ENCODE measurements at regions not wholly inside any gene's neighbourhood (a gene's known extent, or its start where the extent isn't known, plus 50 kb on each side); places are given as distances from the start of the nearest gene placed in this dataset.

GRCh38 chr4:96585304-96585703 is 745.4 kb downstream of the PDHA2 start:
- H3K9me1 ChIP-seq (ENCODE audit: insufficient read depth, low read length): no peaks in the 10 kb centered on the region
- H2AFZ ChIP-seq (replicated peaks; ENCODE audit: low read length, poor library complexity): no peak overlapping the region
- H4K8ac ChIP-seq (ENCODE audit: low read depth in 2 of 2, low read length in 2 of 2): no peak overlapping the region
- WGBS, 2 experiments (ENCODE audit: extremely low coverage in 2 of 2, insufficient read length in 1 of 2): no CpG with 5 or more reads among the region's 2 CpGs
- no peak overlapping the region for H4K5ac ChIP-seq (ENCODE audit: low read depth, low read length)
- H3K56ac ChIP-seq (ENCODE audit: extremely low read depth, insufficient read depth, low read length): no peak overlapping the region
- no peak overlapping the region for H3K4me2 ChIP-seq (ENCODE audit: low read depth, low read length)
- dilution Hi-C loops (cut with HindIII; ENCODE audit: low sequenced_read_pairs, unreplicated experiment): no loop called here
- ChIA-PET POLR2A (ENCODE audit: unreplicated experiment) (no interaction called here), CTCF (no interaction called here)
- H3K9me3 ChIP-seq (ENCODE audit: control insufficient read depth, insufficient read depth, low read length): peaks cover 5% of the 10 kb centered on the region
- no peak overlapping the region for H2AK9ac ChIP-seq (replicated peaks; ENCODE audit: low read depth, low read length, poor library complexity)
- H2BK120ac ChIP-seq (ENCODE audit: low read depth, low read length): no peak overlapping the region
- no peaks in the 10 kb centered on the region for H3K36me3 ChIP-seq (ENCODE audit: control insufficient read depth, insufficient read depth, low read length)
- no peak overlapping the region for H3K23ac ChIP-seq (ENCODE audit: low read depth, low read length)
- H3K79me1 ChIP-seq (ENCODE audit: low read depth in 1 of 2, low read length in 2 of 2): no peaks in the 10 kb centered on the region
- no peaks in the 10 kb centered on the region for H4K20me1 ChIP-seq (ENCODE audit: insufficient read depth, low read length)
- no peak overlapping the region for H3K4ac ChIP-seq (ENCODE audit: low read depth, low read length)
- H3K4me3 ChIP-seq (ENCODE audit: insufficient read depth, low read depth, low read length): no peak overlapping the region
- DNase-seq: no peak
- ATAC-seq (ENCODE audit: low read depth): no peak
- no peak overlapping the region for H2BK15ac ChIP-seq (ENCODE audit: low read depth, low read length)
- no TSS peak for BruUV-seq (replicated peaks)
- no peaks in the 10 kb centered on the region for H3K4me1 ChIP-seq (ENCODE audit: control insufficient read depth, insufficient read depth, low read length)
- H2BK5ac ChIP-seq (ENCODE audit: low read depth, low read length, poor library complexity, severe bottlenecking): no peak overlapping the region
- H3K9ac ChIP-seq (ENCODE audit: low read depth, low read length): no peak overlapping the region
- H3K14ac ChIP-seq (replicated peaks; ENCODE audit: low read depth, low read length): no peak overlapping the region
- H4K91ac ChIP-seq (ENCODE audit: insufficient read depth, low read depth, low read length): no peak overlapping the region
- no peak overlapping the region for H2BK20ac ChIP-seq (ENCODE audit: low read depth, low read length)
- H3K27me3 ChIP-seq (ENCODE audit: control insufficient read depth, insufficient read depth, low read length): no peaks in the 10 kb centered on the region
- in situ Hi-C loops (cut with MboI; ENCODE audit: low sequenced_read_pairs): no loop called here
- H3K18ac ChIP-seq (ENCODE audit: low read depth, low read length): no peak overlapping the region
- H3K27ac ChIP-seq (ENCODE audit: insufficient read depth, low read length): no peak overlapping the region
- TF ChIP-seq RCOR1 (IDR thresholded peaks at IDR 0.05; ENCODE audit: insufficient replicate concordance, low read length) (no peak), POLR2A (IDR thresholded peaks at IDR 0.05; ENCODE audit: low read depth, low read length) (no peak), SMC3 (IDR thresholded peaks at IDR 0.05; ENCODE audit: low read depth, low read length) (no peak), MAFK (IDR thresholded peaks at IDR 0.05; ENCODE audit: low read depth, low read length) (no peak), USF2 (IDR thresholded peaks at IDR 0.05; ENCODE audit: low read depth, low read length) (no peak), ELK1 (IDR thresholded peaks at IDR 0.05; ENCODE audit: borderline replicate concordance, low read depth, low read length) (no peak), CHD1 (IDR thresholded peaks at IDR 0.05; ENCODE audit: low read depth, low read length) (no peak), RFX5 (IDR thresholded peaks at IDR 0.05; ENCODE audit: low read depth, low read length) (no peak), RAD21 (IDR thresholded peaks at IDR 0.05; ENCODE audit: low read length) (no peak), CEBPB (IDR thresholded peaks at IDR 0.05; ENCODE audit: low read depth, low read length) (no peak), CTCF (conservative IDR thresholded peaks at IDR 0.05; ENCODE audit: low read depth, low read length) (no peak), FOS (IDR thresholded peaks at IDR 0.05; ENCODE audit: low read depth, low read length) (no peak), NFE2L2 (IDR thresholded peaks at IDR 0.05; ENCODE audit: low read depth, low read length) (no peak), MXI1 (IDR thresholded peaks at IDR 0.05; ENCODE audit: borderline replicate concordance, low read depth, low read length) (no peak), BHLHE40 (IDR thresholded peaks at IDR 0.05; ENCODE audit: low read depth, low read length) (no peak), MAZ (IDR thresholded peaks at IDR 0.05; ENCODE audit: borderline replicate concordance, low read depth, low read length) (no peak)
- intact Hi-C loops (cut with micrococcal nuclease): no loop called here
- H2AK5ac ChIP-seq (ENCODE audit: low read depth, low read length): no peak overlapping the region
